Epidermal melanocyte (primary cell): ENCODE measurements at regions not wholly inside any gene's neighbourhood (a gene's known extent, or its start where the extent isn't known, plus 50 kb on each side); places are given as distances from the start of the nearest gene placed in this dataset.
A peak's percentile ranks its signal among the peaks of the same experiment; 100 is the strongest.
"Not testable (repeated sequence)": the region's sequence is repeated elsewhere in the genome, so short reads cannot be mapped to it uniquely, and the experiment has no call there.

ENCODE experiments used
- DNase-seq: peaks from one replicate; pipeline ENCODE4 v3.0.0; 2011; ENCODE audit warnings: low spot score; ENCODE audit not compliant: insufficient read length

GRCh38 chr1:65020774-65021173, 54.4 kb upstream of the JAK1 start:
- DNase-seq: no peak

- no peak for DNase-seq
Measured at GRCh38 chr1:65021795-65022194, 55.4 kb upstream of the JAK1 start.

- DNase-seq: no peak
Measured at GRCh38 chr1:65022216-65022615, 55.9 kb upstream of the JAK1 start.

GRCh38 chr1:65025794-65026193, 59.4 kb upstream of the JAK1 start:
- DNase-seq: no peak

GRCh38 chr1:65026235-65026634, 59.9 kb upstream of the JAK1 start:
- no peak for DNase-seq

GRCh38 chr1:65027666-65028358, 61.5 kb upstream of the JAK1 start:
- DNase-seq: no peak

- DNase-seq: not testable (repeated sequence)
Measured at GRCh38 chr1:65029434-65029833, 63.1 kb upstream of the JAK1 start.

GRCh38 chr1:65034879-65035278, 68.5 kb upstream of the JAK1 start:
- DNase-seq: not testable (repeated sequence)

- DNase-seq: no peak
Measured at GRCh38 chr1:65036570-65037051, 70.3 kb upstream of the JAK1 start.

GRCh38 chr1:65039066-65039465, 72.7 kb upstream of the JAK1 start:
- no peak for DNase-seq

- DNase-seq: no peak
Measured at GRCh38 chr1:65039508-65039907, 73.2 kb upstream of the JAK1 start.

GRCh38 chr1:65042467-65042866, 76.1 kb upstream of the JAK1 start:
- DNase-seq: no peak

GRCh38 chr1:65044411-65044810, 78.1 kb upstream of the JAK1 start:
- DNase-seq: no peak

- DNase-seq: no peak
Measured at GRCh38 chr1:65045022-65045817, 78.9 kb upstream of the JAK1 start.

GRCh38 chr1:65048335-65048734, 82.0 kb upstream of the JAK1 start:
- no peak for DNase-seq

- no peak for DNase-seq
Measured at GRCh38 chr1:65049941-65050713, 83.8 kb upstream of the JAK1 start.

GRCh38 chr1:65050735-65051134, 84.4 kb upstream of the JAK1 start:
- DNase-seq: no peak

GRCh38 chr1:65054481-65054880, 88.1 kb upstream of the JAK1 start:
- no peak for DNase-seq

- no peak for DNase-seq
Measured at GRCh38 chr1:65055747-65056146, 89.4 kb upstream of the JAK1 start.

- no peak for DNase-seq
Measured at GRCh38 chr1:65056234-65056633, 89.9 kb upstream of the JAK1 start.

- no peak for DNase-seq
Measured at GRCh38 chr1:65056866-65057265, 90.5 kb upstream of the JAK1 start.

GRCh38 chr1:65059930-65060538, 88.0 kb upstream of the AK4 start:
- peak; percentile 36 for DNase-seq
